DND-41 (cell line): ENCODE measurements at regions not wholly inside any gene's neighbourhood (a gene's known extent, or its start where the extent isn't known, plus 50 kb on each side); places are given as distances from the start of the nearest gene placed in this dataset.

ENCODE experiments used
- CTCF ChIP-seq: IDR thresholded peaks from 2 replicates; pipeline ENCODE4 v1.5.1; 2012; ENCODE audit warnings: borderline replicate concordance, low read length, moderate library complexity, mild to moderate bottlenecking; ENCODE audit not compliant: poor library complexity, severe bottlenecking; ENCODE audit errors: extremely low read depth
- EZH2 ChIP-seq: IDR thresholded peaks from 3 replicates; pipeline ENCODE4 v1.6.1; 2012; ENCODE audit warnings: borderline replicate concordance, low read depth, mild to moderate bottlenecking, moderate library complexity, low read length, inconsistent platforms; ENCODE audit not compliant: severe bottlenecking

- no peak for TF ChIP-seq CTCF
- no peak for TF ChIP-seq EZH2
These were observed 195.6 kb downstream of the DEPDC1B start for GRCh38 chr5:60504342-60504741.
